CD14-positive monocyte (primary cell): ENCODE measurements at regions not wholly inside any gene's neighbourhood (a gene's known extent, or its start where the extent isn't known, plus 50 kb on each side); places are given as distances from the start of the nearest gene placed in this dataset.

Source experiments
- DNase-seq, 3 donors: peaks; one replicate each; pipeline ENCODE4 v3.0.0-alpha.2; 2011 to 2022
- H2AFZ ChIP-seq: 2 replicates; pipeline ENCODE4 v1.6.0; 2012; ENCODE audit warnings: mild to moderate bottlenecking, low read depth, low read length, inconsistent platforms; ENCODE audit not compliant: insufficient read depth, poor library complexity, severe bottlenecking
- H3K27ac ChIP-seq, 2 donors: 1 replicate in 1 of 2; 2 replicates in 1 of 2; pipeline ENCODE4 v1.5.1; 2012 to 2013; ENCODE audit warnings: low read length in 2 of 2, control low read depth in 1 of 2, inconsistent platforms in 1 of 2, low read depth in 1 of 2, mild to moderate bottlenecking in 1 of 2
- H3K27me3 ChIP-seq, 2 donors: one replicate each; pipeline versions ENCODE4 v1.6.0 to v1.6.1; 2011 to 2013; ENCODE audit warnings: low read length in 2 of 2; ENCODE audit not compliant: control insufficient read depth in 2 of 2, insufficient read depth in 2 of 2
- H3K36me3 ChIP-seq, 2 donors: replicated peaks in 1 of 2; 1 replicate in 1 of 2; 2 replicates in 1 of 2; pipeline versions ENCODE4 v1.5.1 to v1.6.1; 2012 to 2013; ENCODE audit warnings: low read length in 2 of 2, control low read depth in 1 of 2, inconsistent platforms in 1 of 2, mild to moderate bottlenecking in 1 of 2; ENCODE audit not compliant: insufficient read depth in 2 of 2, control insufficient read depth in 1 of 2
- H3K4me1 ChIP-seq, 2 donors: 1 replicate in 1 of 2; 2 replicates in 1 of 2; pipeline versions ENCODE4 v1.5.1 to v1.6.1; 2012 to 2013; ENCODE audit warnings: low read length in 2 of 2, control low read depth in 1 of 2, inconsistent platforms in 1 of 2, mild to moderate bottlenecking in 1 of 2, moderate library complexity in 1 of 2; ENCODE audit not compliant: insufficient read depth in 2 of 2, control insufficient read depth in 1 of 2
- H3K4me2 ChIP-seq: replicated peaks from 2 replicates; pipeline ENCODE3; 2012; ENCODE audit warnings: low read length, moderate library complexity, mild to moderate bottlenecking; ENCODE audit not compliant: poor library complexity, severe bottlenecking; ENCODE audit errors: extremely low read depth
- H3K4me3 ChIP-seq, 3 experiments: fragments of 200-600 bp in 1 of 3; sonication (generic) in 1 of 3; replicated peaks in 1 of 3; 1 replicate in 2 of 3; 2 replicates in 1 of 3; pipeline ENCODE4 v1.5.1; 2011 to 2013; ENCODE audit warnings: low read length in 3 of 3, mild to moderate bottlenecking in 3 of 3, control low read depth in 2 of 3, low read depth in 2 of 3, inconsistent platforms in 1 of 3, moderate library complexity in 1 of 3
- H3K79me2 ChIP-seq: 2 replicates; pipeline ENCODE4 v1.6.0; 2012; ENCODE audit warnings: mild to moderate bottlenecking, control low read depth, inconsistent platforms, low read length, moderate library complexity; ENCODE audit not compliant: insufficient read depth
- H3K9ac ChIP-seq: 2 replicates; pipeline ENCODE4 v1.6.0; 2017; ENCODE audit warnings: low read length, mild to moderate bottlenecking; ENCODE audit not compliant: insufficient read depth, poor library complexity, severe bottlenecking
- H3K9me3 ChIP-seq, 2 donors: replicated peaks in 1 of 2; 1 replicate in 1 of 2; 2 replicates in 1 of 2; pipeline versions ENCODE4 v1.5.1 to v1.6.1; 2012 to 2013; ENCODE audit warnings: low read length in 2 of 2, control low read depth in 1 of 2; ENCODE audit not compliant: control insufficient read depth in 1 of 2, insufficient read depth in 1 of 2
- H4K20me1 ChIP-seq: 2 replicates; pipeline ENCODE4 v1.6.0; 2012; ENCODE audit warnings: mild to moderate bottlenecking, low read length, control low read depth, moderate library complexity; ENCODE audit not compliant: insufficient read depth
- H3K27ac Mint-ChIP-seq, 7 donors: one replicate each; pipeline ENCODE4 v1.8.0; 2020; ENCODE audit warnings: mild to moderate bottlenecking in 7 of 7, mixed read lengths in 7 of 7, moderate library complexity in 6 of 7, inconsistent platforms in 2 of 7
- H3K27me3 Mint-ChIP-seq, 3 donors: one replicate each; pipeline ENCODE4 v1.8.0; 2021 to 2022; ENCODE audit warnings: low read depth in 3 of 3, mild to moderate bottlenecking in 3 of 3, mixed read lengths in 3 of 3, moderate library complexity in 3 of 3, inconsistent platforms in 1 of 3
- H3K36me3 Mint-ChIP-seq, 2 donors: one replicate each; pipeline ENCODE4 v1.8.0; 2020; ENCODE audit warnings: mixed read lengths in 2 of 2, inconsistent platforms in 1 of 2, mild to moderate bottlenecking in 1 of 2
- H3K4me1 Mint-ChIP-seq: one replicate; pipeline ENCODE4 v1.8.0; 2020; ENCODE audit warnings: mild to moderate bottlenecking, mixed read lengths
- H3K4me3 Mint-ChIP-seq, 2 donors: one replicate each; pipeline ENCODE4 v1.8.0; 2020; ENCODE audit warnings: mild to moderate bottlenecking in 2 of 2, mixed read lengths in 2 of 2, moderate library complexity in 1 of 2
- H3K9me3 Mint-ChIP-seq, 7 donors: one replicate each; pipeline ENCODE4 v1.8.0; 2020 to 2022; ENCODE audit warnings: mixed read lengths in 7 of 7, mild to moderate bottlenecking in 6 of 7, moderate library complexity in 6 of 7, inconsistent platforms in 2 of 7
- CTCF ChIP-seq: fragments of 200-600 bp; IDR thresholded peaks from one replicate; pipeline ENCODE4 v1.8.0; 2022; ENCODE audit warnings: antibody characterized with exemption, mild to moderate bottlenecking
- intact Hi-C, 2 donors: fragments of 100-400 bp; cut with micrococcal nuclease; formaldehyde crosslinking; loops; one replicate each; pipeline versions ENCODE4 v1.15.0 to v1.15.1; 2023

GRCh38 chr2:226077841-226078240 is 678.3 kb downstream of the NYAP2 start:
- peaks cover 0 to 2% of the 10 kb centered on the region in 2 donors for H3K36me3 Mint-ChIP-seq
- Histone ChIP-seq H3K9me3 (no peaks in the 10 kb centered on the region), H3K4me1 (peaks cover 4 to 6% of the 10 kb centered on the region in 2 donors), H3K36me3 (no peaks in the 10 kb centered on the region), H3K27ac (no peak overlapping the region), H3K4me2 (no peak overlapping the region), H3K79me2 (no peaks in the 10 kb centered on the region), H3K9ac (no peak overlapping the region), H2AFZ (no peak overlapping the region), H3K27me3 (no peaks in the 10 kb centered on the region), H4K20me1 (no peaks in the 10 kb centered on the region), H3K4me3 (no peak overlapping the region)
- intact Hi-C loops, result no loop called here
- no peaks in the 10 kb centered on the region for H3K27me3 Mint-ChIP-seq
- H3K9me3 Mint-ChIP-seq, result peaks cover 0 to 7% (median 3%) of the 10 kb centered on the region in 7 donors
- DNase-seq, result no peak
- H3K4me1 Mint-ChIP-seq, result peaks cover 8% of the 10 kb centered on the region
- TF ChIP-seq CTCF, result no peak
- no peak overlapping the region for H3K27ac Mint-ChIP-seq
- H3K4me3 Mint-ChIP-seq, result no peak overlapping the region

GRCh38 chr2:226077031-226077430 is 677.5 kb downstream of the NYAP2 start:
- Histone ChIP-seq H3K4me2 (no peak overlapping the region), H3K9me3 (no peaks in the 10 kb centered on the region), H3K36me3 (no peaks in the 10 kb centered on the region), H2AFZ (peak overlapping the region; percentile 6), H3K4me1 (peaks cover 4 to 6% of the 10 kb centered on the region in 2 donors), H3K9ac (no peak overlapping the region), H3K27me3 (no peaks in the 10 kb centered on the region), H3K4me3 (no peak overlapping the region), H3K79me2 (no peaks in the 10 kb centered on the region), H4K20me1 (no peaks in the 10 kb centered on the region), H3K27ac (no peak overlapping the region)
- H3K4me1 Mint-ChIP-seq, result peaks cover 8% of the 10 kb centered on the region
- no peak for DNase-seq
- H3K9me3 Mint-ChIP-seq, result peaks cover 0 to 7% (median 3%) of the 10 kb centered on the region in 7 donors
- no peak overlapping the region for H3K27ac Mint-ChIP-seq
- intact Hi-C loops, result no loop called here
- no peaks in the 10 kb centered on the region for H3K27me3 Mint-ChIP-seq
- no peak for TF ChIP-seq CTCF
- peaks cover 0 to 2% of the 10 kb centered on the region in 2 donors for H3K36me3 Mint-ChIP-seq
- H3K4me3 Mint-ChIP-seq, result no peak overlapping the region
